ENCODE measurements at regions not wholly inside any gene's neighbourhood (a gene's known extent, or its start where the extent isn't known, plus 50 kb on each side); places are given as distances from the start of the nearest gene placed in this dataset.

GRCh38 chr4:66273110-66273509 is 602.8 kb upstream of the EPHA5 start:
- no peak for TF ChIP-seq POLR2AphosphoS5 (IDR thresholded peaks at IDR 0.05; ENCODE audit: low read depth, low read length)
- TF ChIP-seq YY1 (IDR thresholded peaks at IDR 0.05; ENCODE audit: low read depth), result no peak
- no peak for TF ChIP-seq CTCF (IDR thresholded peaks at IDR 0.05)
- no peak for TF ChIP-seq RFX5 (IDR thresholded peaks at IDR 0.05; ENCODE audit: low read length)
- TF ChIP-seq REST (IDR thresholded peaks at IDR 0.05; ENCODE audit: low read depth, low read length), result no peak
- no peak for TF ChIP-seq EZH2phosphoT487 (IDR thresholded peaks at IDR 0.05; ENCODE audit: borderline replicate concordance, low read depth)
- no peak for TF ChIP-seq NRF1 (IDR thresholded peaks at IDR 0.05; ENCODE audit: low read depth, low read length)
- no peak for TF ChIP-seq SIN3A (IDR thresholded peaks at IDR 0.05; ENCODE audit: borderline replicate concordance, low read depth, low read length)
- TF ChIP-seq EP300 (IDR thresholded peaks at IDR 0.05; ENCODE audit: borderline replicate concordance in 1 of 2, low read depth in 1 of 2, low read length in 1 of 2), result no peak
- TF ChIP-seq ELF1 (IDR thresholded peaks at IDR 0.05), result no peak
- no peak for TF ChIP-seq SMC3 (IDR thresholded peaks at IDR 0.05; ENCODE audit: low read depth, low read length)
- no peak for TF ChIP-seq MAX (IDR thresholded peaks at IDR 0.05; ENCODE audit: low read depth)

Data from SK-N-SH (cell line).